ENCODE measurements at regions not wholly inside any gene's neighbourhood (a gene's known extent, or its start where the extent isn't known, plus 50 kb on each side); places are given as distances from the start of the nearest gene placed in this dataset.
"Not testable (repeated sequence)": the region's sequence is repeated elsewhere in the genome, so short reads cannot be mapped to it uniquely, and the experiment has no call there.

- DNase-seq (ENCODE audit: low read depth): no peak
- no peak for TF ChIP-seq CTCF (IDR thresholded peaks at IDR 0.05; ENCODE audit: control insufficient read depth, extremely low read depth, insufficient read depth)
Measured at GRCh38 chr11:90699791-90700400, 477.0 kb upstream of the CHORDC1 start.

GRCh38 chr11:90698238-90698637 lies 475.4 kb upstream of the CHORDC1 start:
- TF ChIP-seq CTCF (IDR thresholded peaks at IDR 0.05; ENCODE audit: control insufficient read depth, extremely low read depth, insufficient read depth): no peak
- H3K4me3 ChIP-seq (ENCODE audit: low read depth, low read length): no peak overlapping the region
- no peak for DNase-seq (ENCODE audit: low read depth)

More at GRCh38 chr11:90699791-90700400, 477.0 kb upstream of the CHORDC1 start:
- no peak overlapping the region for H3K4me3 ChIP-seq (ENCODE audit: low read depth, low read length)

GRCh38 chr11:90675496-90675895 lies 452.6 kb upstream of the CHORDC1 start:
- DNase-seq (ENCODE audit: low read depth); H3K4me3 ChIP-seq (ENCODE audit: low read depth, low read length): not testable (repeated sequence)

- DNase-seq (ENCODE audit: low read depth): no peak
- no peak for TF ChIP-seq CTCF (IDR thresholded peaks at IDR 0.05; ENCODE audit: control insufficient read depth, extremely low read depth, insufficient read depth)
- H3K4me3 ChIP-seq (ENCODE audit: low read depth, low read length): no peak overlapping the region
Measured at GRCh38 chr11:90669094-90669493, 446.2 kb upstream of the CHORDC1 start.

GRCh38 chr11:90668502-90668901 lies 445.7 kb upstream of the CHORDC1 start:
- DNase-seq (ENCODE audit: low read depth): no peak
- H3K4me3 ChIP-seq (ENCODE audit: low read depth, low read length): no peak overlapping the region
- no peak for TF ChIP-seq CTCF (IDR thresholded peaks at IDR 0.05; ENCODE audit: control insufficient read depth, extremely low read depth, insufficient read depth)

GRCh38 chr11:90661233-90661632 lies 438.4 kb upstream of the CHORDC1 start:
- TF ChIP-seq CTCF (IDR thresholded peaks at IDR 0.05; ENCODE audit: control insufficient read depth, extremely low read depth, insufficient read depth): no peak
- no peak for DNase-seq (ENCODE audit: low read depth)
- no peak overlapping the region for H3K4me3 ChIP-seq (ENCODE audit: low read depth, low read length)

GRCh38 chr11:90656171-90656570 lies 433.3 kb upstream of the CHORDC1 start:
- no peak overlapping the region for H3K4me3 ChIP-seq (ENCODE audit: low read depth, low read length)
- no peak for TF ChIP-seq CTCF (IDR thresholded peaks at IDR 0.05; ENCODE audit: control insufficient read depth, extremely low read depth, insufficient read depth)
- no peak for DNase-seq (ENCODE audit: low read depth)

All from LNCaP clone FGC (cell line).